ENCODE measurements at regions not wholly inside any gene's neighbourhood (a gene's known extent, or its start where the extent isn't known, plus 50 kb on each side); places are given as distances from the start of the nearest gene placed in this dataset.

DNA sequence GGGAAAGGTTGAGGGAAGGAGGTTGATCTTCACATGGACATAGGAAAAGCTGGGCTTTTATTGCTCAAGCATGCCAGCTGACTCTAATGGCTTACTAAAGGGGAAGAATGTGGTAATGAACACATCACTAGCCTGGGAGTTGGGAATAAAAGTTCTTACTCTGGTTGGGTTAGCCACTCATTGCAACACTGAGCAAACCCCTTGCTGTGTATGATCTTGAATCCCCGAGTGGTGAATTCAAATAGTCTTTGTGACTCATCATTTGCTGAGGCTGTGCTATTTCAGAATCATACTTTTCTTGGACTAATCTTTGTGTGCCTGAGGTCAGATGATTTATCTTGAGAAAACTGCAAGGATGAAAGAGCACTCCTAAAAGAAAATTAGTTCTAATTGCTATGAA is 304.1 kb upstream of the ANO5 start:
- H3K27ac ChIP-seq (ENCODE audit: low read depth in 2 of 2, low read length in 2 of 2), result no peak overlapping the region
- intact Hi-C loops (cut with DNase I), result no loop called here
- no peak for FAIRE-seq
- H3K4me3 ChIP-seq (ENCODE audit: low read length in 3 of 3), result no peak overlapping the region
- TF ChIP-seq, protein P1, sequence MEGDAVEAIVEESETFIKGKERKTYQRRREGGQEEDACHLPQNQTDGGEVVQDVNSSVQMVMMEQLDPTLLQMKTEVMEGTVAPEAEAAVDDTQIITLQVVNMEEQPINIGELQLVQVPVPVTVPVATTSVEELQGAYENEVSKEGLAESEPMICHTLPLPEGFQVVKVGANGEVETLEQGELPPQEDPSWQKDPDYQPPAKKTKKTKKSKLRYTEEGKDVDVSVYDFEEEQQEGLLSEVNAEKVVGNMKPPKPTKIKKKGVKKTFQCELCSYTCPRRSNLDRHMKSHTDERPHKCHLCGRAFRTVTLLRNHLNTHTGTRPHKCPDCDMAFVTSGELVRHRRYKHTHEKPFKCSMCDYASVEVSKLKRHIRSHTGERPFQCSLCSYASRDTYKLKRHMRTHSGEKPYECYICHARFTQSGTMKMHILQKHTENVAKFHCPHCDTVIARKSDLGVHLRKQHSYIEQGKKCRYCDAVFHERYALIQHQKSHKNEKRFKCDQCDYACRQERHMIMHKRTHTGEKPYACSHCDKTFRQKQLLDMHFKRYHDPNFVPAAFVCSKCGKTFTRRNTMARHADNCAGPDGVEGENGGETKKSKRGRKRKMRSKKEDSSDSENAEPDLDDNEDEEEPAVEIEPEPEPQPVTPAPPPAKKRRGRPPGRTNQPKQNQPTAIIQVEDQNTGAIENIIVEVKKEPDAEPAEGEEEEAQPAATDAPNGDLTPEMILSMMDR (IDR thresholded peaks at IDR 0.05; ENCODE audit: borderline replicate concordance, extremely low read depth, insufficient read depth), result no peak
- no peaks in the 10 kb centered on the region for H3K27me3 ChIP-seq (ENCODE audit: control insufficient read depth, insufficient read depth, low read length)
- DNase-seq, result no peak
- no peaks in the 10 kb centered on the region for H3K4me1 ChIP-seq (ENCODE audit: control insufficient read depth in 2 of 3, insufficient read depth in 2 of 3, low read depth in 1 of 3, low read length in 3 of 3)
- no peak overlapping the region for H3K9ac ChIP-seq (ENCODE audit: low read length in 3 of 3)
- H3K9me3 ChIP-seq (ENCODE audit: control insufficient read depth in 2 of 3, insufficient read depth in 1 of 3, low read length in 3 of 3), result no peaks in the 10 kb centered on the region
- H3K36me3 ChIP-seq (ENCODE audit: control insufficient read depth in 2 of 3, insufficient read depth in 3 of 3, low read length in 3 of 3), result no peaks in the 10 kb centered on the region

DNA sequence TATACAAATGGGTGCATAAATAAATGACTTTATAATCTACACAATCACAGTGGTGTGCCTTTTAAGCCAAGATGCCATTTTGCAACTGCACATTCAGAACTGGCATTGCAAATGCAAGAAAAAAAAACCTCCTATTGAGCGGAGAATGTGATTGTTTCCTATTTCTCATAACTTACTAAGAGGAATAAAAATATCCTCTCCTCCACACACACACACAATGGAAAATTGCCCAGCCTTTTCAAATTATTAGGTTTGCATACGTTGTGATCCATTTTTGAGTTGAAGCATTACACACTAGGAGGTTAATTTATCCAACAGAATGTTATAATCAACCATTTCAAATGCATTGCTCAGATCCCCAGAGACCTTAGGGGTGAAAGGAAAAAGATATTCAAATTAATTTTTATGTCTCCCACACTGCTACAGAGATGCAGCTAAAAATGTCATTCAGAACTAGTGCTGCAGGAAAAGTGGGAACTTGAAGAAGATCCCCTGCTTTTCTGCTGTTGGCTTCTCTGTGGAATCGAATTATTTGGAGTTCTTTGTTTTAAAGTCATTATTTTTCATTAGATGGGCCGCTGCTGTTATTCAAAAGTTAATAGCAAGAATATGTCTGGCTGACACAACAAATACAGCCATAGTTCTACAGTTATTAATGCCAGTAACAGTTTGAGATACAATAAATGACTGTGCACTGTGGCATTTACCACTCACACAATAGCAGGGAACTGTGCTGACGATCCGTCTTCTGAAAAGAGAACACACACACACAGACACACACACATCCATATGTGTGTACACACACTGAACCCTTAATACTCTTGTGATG is 299.9 kb upstream of the ANO5 start:
- FAIRE-seq, result no peak

DNA sequence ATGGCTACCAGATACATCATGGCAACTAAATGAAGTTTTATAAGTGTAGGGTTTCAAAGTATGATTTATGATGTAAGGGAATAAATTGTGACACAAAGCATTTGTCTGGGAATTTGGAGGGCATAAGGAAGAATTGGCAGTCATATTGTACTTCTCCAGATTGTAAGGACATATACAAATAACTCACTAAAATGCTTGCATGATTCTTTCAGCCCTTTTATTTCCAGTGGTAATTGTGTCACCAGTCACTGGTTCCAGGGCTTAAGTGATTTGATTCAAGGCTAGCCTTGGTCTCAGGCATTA is 299.4 kb upstream of the ANO5 start:
- Histone ChIP-seq H3K4me3 (ENCODE audit: low read length in 3 of 3) (no peak overlapping the region), H3K4me1 (ENCODE audit: control insufficient read depth in 2 of 3, insufficient read depth in 2 of 3, low read depth in 1 of 3, low read length in 3 of 3) (no peaks in the 10 kb centered on the region), H3K36me3 (ENCODE audit: control insufficient read depth in 2 of 3, insufficient read depth in 3 of 3, low read length in 3 of 3) (no peaks in the 10 kb centered on the region), H3K27me3 (ENCODE audit: control insufficient read depth, insufficient read depth, low read length) (no peaks in the 10 kb centered on the region), H3K9ac (ENCODE audit: low read length in 3 of 3) (no peak overlapping the region), H3K27ac (ENCODE audit: low read depth in 2 of 2, low read length in 2 of 2) (no peak overlapping the region), H3K9me3 (ENCODE audit: control insufficient read depth in 2 of 3, insufficient read depth in 1 of 3, low read length in 3 of 3) (no peaks in the 10 kb centered on the region)
- TF ChIP-seq, protein P1 (IDR thresholded peaks at IDR 0.05; ENCODE audit: borderline replicate concordance, extremely low read depth, insufficient read depth), result no peak
- intact Hi-C loops (cut with DNase I), result no loop called here
- DNase-seq (no peak), FAIRE-seq (no peak)

More for the DNA sequence above, 299.9 kb upstream of the ANO5 start:
- intact Hi-C loops (cut with DNase I), result no loop called here
- Histone ChIP-seq H3K4me3 (ENCODE audit: low read length in 3 of 3) (no peak overlapping the region), H3K9ac (ENCODE audit: low read length in 3 of 3) (no peak overlapping the region), H3K27ac (ENCODE audit: low read depth in 2 of 2, low read length in 2 of 2) (no peak overlapping the region), H3K4me1 (ENCODE audit: control insufficient read depth in 2 of 3, insufficient read depth in 2 of 3, low read depth in 1 of 3, low read length in 3 of 3) (no peaks in the 10 kb centered on the region), H3K27me3 (ENCODE audit: control insufficient read depth, insufficient read depth, low read length) (no peaks in the 10 kb centered on the region), H3K36me3 (ENCODE audit: control insufficient read depth in 2 of 3, insufficient read depth in 3 of 3, low read length in 3 of 3) (no peaks in the 10 kb centered on the region), H3K9me3 (ENCODE audit: control insufficient read depth in 2 of 3, insufficient read depth in 1 of 3, low read length in 3 of 3) (no peaks in the 10 kb centered on the region)
- DNase-seq, result no peak
- TF ChIP-seq, protein P1 (IDR thresholded peaks at IDR 0.05; ENCODE audit: borderline replicate concordance, extremely low read depth, insufficient read depth), result no peak

DNA sequence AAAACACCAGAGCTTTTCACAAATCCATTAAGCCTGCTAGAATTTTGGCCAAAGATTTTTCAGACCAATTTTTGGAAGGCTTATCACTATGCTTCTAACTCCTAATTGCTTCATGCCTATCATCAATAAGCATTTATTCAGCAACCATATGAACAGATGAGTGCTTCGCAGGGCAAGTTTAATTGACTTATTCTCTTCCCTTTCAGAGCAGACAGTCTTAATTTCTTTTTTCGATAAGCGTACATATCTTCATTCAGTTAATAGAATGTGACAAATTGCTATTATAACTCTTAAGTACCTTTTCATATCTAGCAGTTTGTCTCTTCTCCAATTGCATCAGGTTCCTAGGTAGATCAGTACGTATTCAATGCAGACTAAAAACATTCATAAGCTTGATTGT is 298.4 kb upstream of the ANO5 start:
- TF ChIP-seq, protein P1 (IDR thresholded peaks at IDR 0.05; ENCODE audit: borderline replicate concordance, extremely low read depth, insufficient read depth), result no peak
- no peak overlapping the region for H3K27ac ChIP-seq (ENCODE audit: low read depth in 2 of 2, low read length in 2 of 2)
- H3K9me3 ChIP-seq (ENCODE audit: control insufficient read depth in 2 of 3, insufficient read depth in 1 of 3, low read length in 3 of 3), result no peaks in the 10 kb centered on the region
- DNase-seq (no peak), FAIRE-seq (no peak)
- H3K36me3 ChIP-seq (ENCODE audit: control insufficient read depth in 2 of 3, insufficient read depth in 3 of 3, low read length in 3 of 3), result no peaks in the 10 kb centered on the region
- intact Hi-C loops (cut with DNase I), result no loop called here
- no peak overlapping the region for H3K4me3 ChIP-seq (ENCODE audit: low read length in 3 of 3)
- H3K4me1 ChIP-seq (ENCODE audit: control insufficient read depth in 2 of 3, insufficient read depth in 2 of 3, low read depth in 1 of 3, low read length in 3 of 3), result no peaks in the 10 kb centered on the region
- H3K27me3 ChIP-seq (ENCODE audit: control insufficient read depth, insufficient read depth, low read length), result no peaks in the 10 kb centered on the region
- no peak overlapping the region for H3K9ac ChIP-seq (ENCODE audit: low read length in 3 of 3)
